ENCODE measurements at regions not wholly inside any gene's neighbourhood (a gene's known extent, or its start where the extent isn't known, plus 50 kb on each side); places are given as distances from the start of the nearest gene placed in this dataset.
A peak's percentile ranks its signal among the peaks of the same experiment; 100 is the strongest.
"Not testable (repeated sequence)": the region's sequence is repeated elsewhere in the genome, so short reads cannot be mapped to it uniquely, and the experiment has no call there.

GRCh38 chr3:178209618-178210017, 326.6 kb upstream of the KCNMB2 start:
- H4K91ac ChIP-seq (replicated peaks; ENCODE audit: insufficient read length, low read length); H3K9me3 ChIP-seq (ENCODE audit: insufficient read depth in 2 of 2, low read depth in 1 of 2, low read length in 1 of 2); H3K14ac ChIP-seq (ENCODE audit: insufficient read length); H3K27ac ChIP-seq (ENCODE audit: low read depth, low read length); H2AFZ ChIP-seq (ENCODE audit: low read length); H4K5ac ChIP-seq (ENCODE audit: insufficient read length, low read depth, low read length); CTCF ChIA-PET (ENCODE audit: partially characterized antibody); H3K79me1 ChIP-seq (ENCODE audit: low read depth, low read length); H3K79me2 ChIP-seq (ENCODE audit: control insufficient read depth in 1 of 2, insufficient read depth in 2 of 2, low read length in 2 of 2); H2BK120ac ChIP-seq (replicated peaks; ENCODE audit: low read depth, low read length); H3K4ac ChIP-seq (replicated peaks; ENCODE audit: insufficient read length, low read depth, low read length); H2BK12ac ChIP-seq (ENCODE audit: low read depth, low read length); H3K18ac ChIP-seq (ENCODE audit: extremely low read depth, low read length); DNase-seq (ENCODE audit: low read depth in 1 of 2, low spot score in 2 of 2); H3K4me1 ChIP-seq (replicated peaks in 1 of 4; ENCODE audit: control insufficient read depth in 3 of 4, insufficient read depth in 4 of 4, low read length in 3 of 4); H3K23me2 ChIP-seq (ENCODE audit: low read depth, low read length); H3K27me3 ChIP-seq (replicated peaks in 1 of 4; ENCODE audit: control insufficient read depth in 3 of 4, extremely low read depth in 1 of 4, insufficient read depth in 3 of 4, low read length in 3 of 4); H2AK5ac ChIP-seq (ENCODE audit: low read depth, low read length); H3K4me3 ChIP-seq (ENCODE audit: extremely low read depth in 1 of 4, insufficient read depth in 2 of 4, low read depth in 3 of 4, low read length in 4 of 4); H3K56ac ChIP-seq (replicated peaks; ENCODE audit: insufficient read length, low read depth, low read length); H3K4me2 ChIP-seq (ENCODE audit: insufficient read depth in 1 of 2, low read depth in 2 of 2, low read length in 2 of 2); H2BK15ac ChIP-seq (ENCODE audit: low read length); H4K20me1 ChIP-seq (replicated peaks in 1 of 2; ENCODE audit: control insufficient read depth in 1 of 2, insufficient read depth in 2 of 2, low read length in 2 of 2); FAIRE-seq; H3K36me3 ChIP-seq (ENCODE audit: control insufficient read depth in 2 of 4, insufficient read depth in 4 of 4, low read length in 3 of 4); H3K23ac ChIP-seq (ENCODE audit: insufficient read length); POLR2A ChIA-PET (ENCODE audit: partially characterized antibody); H2BK20ac ChIP-seq (ENCODE audit: low read length); H3K9ac ChIP-seq (replicated peaks in 1 of 4; ENCODE audit: extremely low read depth in 1 of 4, low read depth in 3 of 4, low read length in 3 of 4); H2BK5ac ChIP-seq (ENCODE audit: low read depth, low read length): not testable (repeated sequence)
- 94% methylated on average over 2 of the region's 2 CpGs; no CpG with 5 or more reads in 1 of the 2 experiments for WGBS, 2 experiments (ENCODE audit: extremely low coverage in 1 of 2, insufficient coverage in 1 of 2, insufficient read length in 1 of 2, insufficient replicate concordance in 2 of 2, low coverage in 1 of 2, low lambda C conversion rate in 2 of 2, missing lambda C conversion rate in 1 of 2)
- peak overlapping the region; percentile 79 for H4K8ac ChIP-seq (ENCODE audit: extremely low read depth, insufficient read depth, low read length)

DNA sequence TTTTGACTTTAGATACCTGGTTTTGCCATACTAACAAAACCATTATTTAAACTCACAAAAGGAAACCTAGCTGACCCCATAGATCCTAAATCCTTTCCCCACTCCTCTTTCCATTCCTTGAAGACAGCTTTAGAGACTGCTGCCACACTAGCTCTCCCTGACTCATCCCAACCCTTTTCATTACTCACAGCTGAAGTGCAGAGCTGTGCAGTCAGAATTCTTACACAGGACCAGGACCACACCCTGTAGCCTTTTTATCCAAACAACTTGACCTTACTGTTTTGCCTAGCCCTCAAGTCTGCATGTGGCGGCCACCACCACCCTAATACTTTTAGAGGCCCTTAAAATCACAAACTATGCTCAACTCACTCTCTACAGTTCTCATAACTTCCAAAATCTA, 325.1 kb upstream of the KCNMB2 start:
- H4K20me1 ChIP-seq (replicated peaks in 1 of 2; ENCODE audit: control insufficient read depth in 1 of 2, insufficient read depth in 2 of 2, low read length in 2 of 2); DNase-seq (ENCODE audit: low read depth in 1 of 2, low spot score in 2 of 2); H2BK120ac ChIP-seq (replicated peaks; ENCODE audit: low read depth, low read length); H3K9me3 ChIP-seq (ENCODE audit: insufficient read depth in 2 of 2, low read depth in 1 of 2, low read length in 1 of 2); CTCF ChIA-PET (ENCODE audit: partially characterized antibody); H3K23ac ChIP-seq (ENCODE audit: insufficient read length); H2AFZ ChIP-seq (ENCODE audit: low read length); H3K79me1 ChIP-seq (ENCODE audit: low read depth, low read length); POLR2A ChIA-PET (ENCODE audit: partially characterized antibody); H3K27me3 ChIP-seq (replicated peaks in 1 of 4; ENCODE audit: control insufficient read depth in 3 of 4, extremely low read depth in 1 of 4, insufficient read depth in 3 of 4, low read length in 3 of 4); H4K8ac ChIP-seq (ENCODE audit: extremely low read depth, insufficient read depth, low read length); H2BK5ac ChIP-seq (ENCODE audit: low read depth, low read length); H3K27ac ChIP-seq (ENCODE audit: low read depth, low read length); H3K18ac ChIP-seq (ENCODE audit: extremely low read depth, low read length); H3K23me2 ChIP-seq (ENCODE audit: low read depth, low read length); FAIRE-seq; H3K79me2 ChIP-seq (ENCODE audit: control insufficient read depth in 1 of 2, insufficient read depth in 2 of 2, low read length in 2 of 2); H3K36me3 ChIP-seq (ENCODE audit: control insufficient read depth in 2 of 4, insufficient read depth in 4 of 4, low read length in 3 of 4); H2BK12ac ChIP-seq (ENCODE audit: low read depth, low read length); H3K4me2 ChIP-seq (ENCODE audit: insufficient read depth in 1 of 2, low read depth in 2 of 2, low read length in 2 of 2); H3K56ac ChIP-seq (replicated peaks; ENCODE audit: insufficient read length, low read depth, low read length); H3K4me3 ChIP-seq (ENCODE audit: extremely low read depth in 1 of 4, insufficient read depth in 2 of 4, low read depth in 3 of 4, low read length in 4 of 4); H4K5ac ChIP-seq (ENCODE audit: insufficient read length, low read depth, low read length); H2BK20ac ChIP-seq (ENCODE audit: low read length); H4K91ac ChIP-seq (replicated peaks; ENCODE audit: insufficient read length, low read length); H3K4me1 ChIP-seq (replicated peaks in 1 of 4; ENCODE audit: control insufficient read depth in 3 of 4, insufficient read depth in 4 of 4, low read length in 3 of 4); H3K14ac ChIP-seq (ENCODE audit: insufficient read length); H3K4ac ChIP-seq (replicated peaks; ENCODE audit: insufficient read length, low read depth, low read length); H3K9ac ChIP-seq (replicated peaks in 1 of 4; ENCODE audit: extremely low read depth in 1 of 4, low read depth in 3 of 4, low read length in 3 of 4); H2BK15ac ChIP-seq (ENCODE audit: low read length); H2AK5ac ChIP-seq (ENCODE audit: low read depth, low read length): not testable (repeated sequence)
- WGBS, 2 experiments (ENCODE audit: extremely low coverage in 1 of 2, insufficient coverage in 1 of 2, insufficient read length in 1 of 2, insufficient replicate concordance in 2 of 2, low coverage in 1 of 2, low lambda C conversion rate in 2 of 2, missing lambda C conversion rate in 1 of 2) = 100% methylated on average over 1 of the region's 1 CpG; no CpG with 5 or more reads in 1 of the 2 experiments
